ENCODE measurements at regions not wholly inside any gene's neighbourhood (a gene's known extent, or its start where the extent isn't known, plus 50 kb on each side); places are given as distances from the start of the nearest gene placed in this dataset.
"Not testable (repeated sequence)": the region's sequence is repeated elsewhere in the genome, so short reads cannot be mapped to it uniquely, and the experiment has no call there.

- no peak for DNase-seq (ENCODE audit: low spot score)
- peaks cover 13% of the 10 kb centered on the region for H3K27me3 Mint-ChIP-seq (ENCODE audit: low read depth)
- H3K9me3 Mint-ChIP-seq (ENCODE audit: low read depth) = no peaks in the 10 kb centered on the region
- no peak for TF ChIP-seq CTCF (IDR thresholded peaks at IDR 0.05)
- H3K4me1 Mint-ChIP-seq (ENCODE audit: low read depth) = no peaks in the 10 kb centered on the region
- no peak overlapping the region for H3K27ac Mint-ChIP-seq (ENCODE audit: unreplicated experiment)
- H3K36me3 Mint-ChIP-seq (ENCODE audit: low read depth) = no peaks in the 10 kb centered on the region
- no peak overlapping the region for H3K4me3 Mint-ChIP-seq (ENCODE audit: unreplicated experiment)
Observed at GRCh38 chr10:121324678-121325213, 273.5 kb downstream of the FGFR2 start.

GRCh38 chr10:121325490-121326231, 272.6 kb downstream of the FGFR2 start:
- Mint-ChIP-seq H3K27me3 (ENCODE audit: low read depth) (peaks cover 13% of the 10 kb centered on the region), H3K27ac (ENCODE audit: unreplicated experiment) (no peak overlapping the region), H3K4me3 (ENCODE audit: unreplicated experiment) (no peak overlapping the region), H3K9me3 (ENCODE audit: low read depth) (no peaks in the 10 kb centered on the region), H3K36me3 (ENCODE audit: low read depth) (no peaks in the 10 kb centered on the region), H3K4me1 (ENCODE audit: low read depth) (no peaks in the 10 kb centered on the region)
- no peak for TF ChIP-seq CTCF (IDR thresholded peaks at IDR 0.05)
- no peak for DNase-seq (ENCODE audit: low spot score)

GRCh38 chr10:121326905-121327304, 271.3 kb downstream of the FGFR2 start:
- Mint-ChIP-seq H3K9me3 (ENCODE audit: low read depth) (no peaks in the 10 kb centered on the region), H3K27me3 (ENCODE audit: low read depth) (peaks cover 8% of the 10 kb centered on the region), H3K4me3 (ENCODE audit: unreplicated experiment) (no peak overlapping the region), H3K4me1 (ENCODE audit: low read depth) (no peaks in the 10 kb centered on the region), H3K36me3 (ENCODE audit: low read depth) (no peaks in the 10 kb centered on the region), H3K27ac (ENCODE audit: unreplicated experiment) (no peak overlapping the region)
- no peak for TF ChIP-seq CTCF (IDR thresholded peaks at IDR 0.05)
- DNase-seq (ENCODE audit: low spot score) = no peak

GRCh38 chr10:121327727-121328126, 270.5 kb downstream of the FGFR2 start:
- H3K9me3 Mint-ChIP-seq (ENCODE audit: low read depth) = no peaks in the 10 kb centered on the region
- no peaks in the 10 kb centered on the region for H3K36me3 Mint-ChIP-seq (ENCODE audit: low read depth)
- H3K4me1 Mint-ChIP-seq (ENCODE audit: low read depth) = no peaks in the 10 kb centered on the region
- no peak for DNase-seq (ENCODE audit: low spot score)
- H3K27me3 Mint-ChIP-seq (ENCODE audit: low read depth) = peaks cover 6% of the 10 kb centered on the region
- no peak for TF ChIP-seq CTCF (IDR thresholded peaks at IDR 0.05)
- no peak overlapping the region for H3K4me3 Mint-ChIP-seq (ENCODE audit: unreplicated experiment)
- H3K27ac Mint-ChIP-seq (ENCODE audit: unreplicated experiment) = no peak overlapping the region

- not testable (repeated sequence) for H3K36me3 Mint-ChIP-seq (ENCODE audit: low read depth); H3K4me1 Mint-ChIP-seq (ENCODE audit: low read depth); H3K27ac Mint-ChIP-seq (ENCODE audit: unreplicated experiment); DNase-seq (ENCODE audit: low spot score); H3K9me3 Mint-ChIP-seq (ENCODE audit: low read depth); H3K27me3 Mint-ChIP-seq (ENCODE audit: low read depth); H3K4me3 Mint-ChIP-seq (ENCODE audit: unreplicated experiment)
Observed at GRCh38 chr10:121329631-121330030, 268.6 kb downstream of the FGFR2 start.

GRCh38 chr10:121330563-121330962, 267.7 kb downstream of the FGFR2 start:
- Mint-ChIP-seq H3K27ac (ENCODE audit: unreplicated experiment) (no peak overlapping the region), H3K4me3 (ENCODE audit: unreplicated experiment) (no peak overlapping the region), H3K27me3 (ENCODE audit: low read depth) (no peaks in the 10 kb centered on the region), H3K9me3 (ENCODE audit: low read depth) (no peaks in the 10 kb centered on the region), H3K36me3 (ENCODE audit: low read depth) (no peaks in the 10 kb centered on the region), H3K4me1 (ENCODE audit: low read depth) (no peaks in the 10 kb centered on the region)
- DNase-seq (ENCODE audit: low spot score) = no peak
- TF ChIP-seq CTCF (IDR thresholded peaks at IDR 0.05) = no peak

Data from chondrocyte (in vitro differentiated cells).